ENCODE measurements at regions not wholly inside any gene's neighbourhood (a gene's known extent, or its start where the extent isn't known, plus 50 kb on each side); places are given as distances from the start of the nearest gene placed in this dataset.

DNA sequence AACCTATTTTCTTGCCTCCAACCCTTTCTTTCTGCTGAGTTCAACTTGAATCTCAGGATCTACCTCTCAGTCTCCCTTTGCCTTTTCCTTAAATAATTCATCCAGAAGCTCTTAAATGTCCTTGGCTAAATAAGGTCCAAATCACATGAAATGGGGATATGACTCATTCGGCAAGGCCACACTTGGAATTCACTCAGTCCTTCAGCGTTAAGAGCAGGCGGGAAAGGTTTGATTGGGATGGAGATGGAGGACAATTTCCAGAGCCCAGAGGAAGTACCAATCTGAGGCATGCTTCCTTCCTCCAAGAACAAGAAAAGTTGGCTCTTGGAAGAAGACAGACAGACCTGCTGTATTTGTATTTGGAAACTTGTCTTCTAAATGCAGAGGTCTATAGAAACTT lies 128.5 kb downstream of the PROX1 start (continued):
- TF ChIP-seq, protein P1, sequence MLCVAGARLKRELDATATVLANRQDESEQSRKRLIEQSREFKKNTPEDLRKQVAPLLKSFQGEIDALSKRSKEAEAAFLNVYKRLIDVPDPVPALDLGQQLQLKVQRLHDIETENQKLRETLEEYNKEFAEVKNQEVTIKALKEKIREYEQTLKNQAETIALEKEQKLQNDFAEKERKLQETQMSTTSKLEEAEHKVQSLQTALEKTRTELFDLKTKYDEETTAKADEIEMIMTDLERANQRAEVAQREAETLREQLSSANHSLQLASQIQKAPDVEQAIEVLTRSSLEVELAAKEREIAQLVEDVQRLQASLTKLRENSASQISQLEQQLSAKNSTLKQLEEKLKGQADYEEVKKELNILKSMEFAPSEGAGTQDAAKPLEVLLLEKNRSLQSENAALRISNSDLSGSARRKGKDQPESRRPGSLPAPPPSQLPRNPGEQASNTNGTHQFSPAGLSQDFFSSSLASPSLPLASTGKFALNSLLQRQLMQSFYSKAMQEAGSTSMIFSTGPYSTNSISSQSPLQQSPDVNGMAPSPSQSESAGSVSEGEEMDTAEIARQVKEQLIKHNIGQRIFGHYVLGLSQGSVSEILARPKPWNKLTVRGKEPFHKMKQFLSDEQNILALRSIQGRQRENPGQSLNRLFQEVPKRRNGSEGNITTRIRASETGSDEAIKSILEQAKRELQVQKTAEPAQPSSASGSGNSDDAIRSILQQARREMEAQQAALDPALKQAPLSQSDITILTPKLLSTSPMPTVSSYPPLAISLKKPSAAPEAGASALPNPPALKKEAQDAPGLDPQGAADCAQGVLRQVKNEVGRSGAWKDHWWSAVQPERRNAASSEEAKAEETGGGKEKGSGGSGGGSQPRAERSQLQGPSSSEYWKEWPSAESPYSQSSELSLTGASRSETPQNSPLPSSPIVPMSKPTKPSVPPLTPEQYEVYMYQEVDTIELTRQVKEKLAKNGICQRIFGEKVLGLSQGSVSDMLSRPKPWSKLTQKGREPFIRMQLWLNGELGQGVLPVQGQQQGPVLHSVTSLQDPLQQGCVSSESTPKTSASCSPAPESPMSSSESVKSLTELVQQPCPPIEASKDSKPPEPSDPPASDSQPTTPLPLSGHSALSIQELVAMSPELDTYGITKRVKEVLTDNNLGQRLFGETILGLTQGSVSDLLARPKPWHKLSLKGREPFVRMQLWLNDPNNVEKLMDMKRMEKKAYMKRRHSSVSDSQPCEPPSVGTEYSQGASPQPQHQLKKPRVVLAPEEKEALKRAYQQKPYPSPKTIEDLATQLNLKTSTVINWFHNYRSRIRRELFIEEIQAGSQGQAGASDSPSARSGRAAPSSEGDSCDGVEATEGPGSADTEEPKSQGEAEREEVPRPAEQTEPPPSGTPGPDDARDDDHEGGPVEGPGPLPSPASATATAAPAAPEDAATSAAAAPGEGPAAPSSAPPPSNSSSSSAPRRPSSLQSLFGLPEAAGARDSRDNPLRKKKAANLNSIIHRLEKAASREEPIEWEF (IDR thresholded peaks at IDR 0.05; ENCODE audit: insufficient replicate concordance, low read depth, low read length), result no peak
- TF ChIP-seq MYB (IDR thresholded peaks at IDR 0.05; ENCODE audit: borderline replicate concordance, low read depth, low read length), result no peak
- TF ChIP-seq, protein P2, sequence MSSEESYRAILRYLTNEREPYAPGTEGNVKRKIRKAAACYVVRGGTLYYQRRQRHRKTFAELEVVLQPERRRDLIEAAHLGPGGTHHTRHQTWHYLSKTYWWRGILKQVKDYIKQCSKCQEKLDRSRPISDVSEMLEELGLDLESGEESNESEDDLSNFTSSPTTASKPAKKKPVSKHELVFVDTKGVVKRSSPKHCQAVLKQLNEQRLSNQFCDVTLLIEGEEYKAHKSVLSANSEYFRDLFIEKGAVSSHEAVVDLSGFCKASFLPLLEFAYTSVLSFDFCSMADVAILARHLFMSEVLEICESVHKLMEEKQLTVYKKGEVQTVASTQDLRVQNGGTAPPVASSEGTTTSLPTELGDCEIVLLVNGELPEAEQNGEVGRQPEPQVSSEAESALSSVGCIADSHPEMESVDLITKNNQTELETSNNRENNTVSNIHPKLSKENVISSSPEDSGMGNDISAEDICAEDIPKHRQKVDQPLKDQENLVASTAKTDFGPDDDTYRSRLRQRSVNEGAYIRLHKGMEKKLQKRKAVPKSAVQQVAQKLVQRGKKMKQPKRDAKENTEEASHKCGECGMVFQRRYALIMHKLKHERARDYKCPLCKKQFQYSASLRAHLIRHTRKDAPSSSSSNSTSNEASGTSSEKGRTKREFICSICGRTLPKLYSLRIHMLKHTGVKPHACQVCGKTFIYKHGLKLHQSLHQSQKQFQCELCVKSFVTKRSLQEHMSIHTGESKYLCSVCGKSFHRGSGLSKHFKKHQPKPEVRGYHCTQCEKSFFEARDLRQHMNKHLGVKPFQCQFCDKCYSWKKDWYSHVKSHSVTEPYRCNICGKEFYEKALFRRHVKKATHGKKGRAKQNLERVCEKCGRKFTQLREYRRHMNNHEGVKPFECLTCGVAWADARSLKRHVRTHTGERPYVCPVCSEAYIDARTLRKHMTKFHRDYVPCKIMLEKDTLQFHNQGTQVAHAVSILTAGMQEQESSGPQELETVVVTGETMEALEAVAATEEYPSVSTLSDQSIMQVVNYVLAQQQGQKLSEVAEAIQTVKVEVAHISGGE (CRISPR knock-in tag; IDR thresholded peaks at IDR 0.05), result no peak
- TF ChIP-seq POLR2AphosphoS2 (IDR thresholded peaks at IDR 0.05; ENCODE audit: low read depth, low read length), result no peak

Data from GM12878 (cell line).